SU-DHL-6 (cell line): ENCODE measurements at regions not wholly inside any gene's neighbourhood (a gene's known extent, or its start where the extent isn't known, plus 50 kb on each side); places are given as distances from the start of the nearest gene placed in this dataset.

Experiments
- CTCF ChIP-seq: fragments of 200-600 bp; sonication (generic); IDR thresholded peaks from one replicate; pipeline ENCODE4 v1.5.1; 2017; ENCODE audit warnings: antibody characterized with exemption, mild to moderate bottlenecking, low read length, moderate library complexity; ENCODE audit not compliant: insufficient read depth, poor library complexity, severe bottlenecking
- EZH2phosphoT487 ChIP-seq: fragments of 200-600 bp; sonication (generic), shearing (Covaris generic); conservative IDR thresholded peaks from 2 replicates; pipeline ENCODE4 v1.6.1; 2018; ENCODE audit warnings: mild to moderate bottlenecking, antibody characterized with exemption, low read length, moderate library complexity, mixed read lengths

DNA sequence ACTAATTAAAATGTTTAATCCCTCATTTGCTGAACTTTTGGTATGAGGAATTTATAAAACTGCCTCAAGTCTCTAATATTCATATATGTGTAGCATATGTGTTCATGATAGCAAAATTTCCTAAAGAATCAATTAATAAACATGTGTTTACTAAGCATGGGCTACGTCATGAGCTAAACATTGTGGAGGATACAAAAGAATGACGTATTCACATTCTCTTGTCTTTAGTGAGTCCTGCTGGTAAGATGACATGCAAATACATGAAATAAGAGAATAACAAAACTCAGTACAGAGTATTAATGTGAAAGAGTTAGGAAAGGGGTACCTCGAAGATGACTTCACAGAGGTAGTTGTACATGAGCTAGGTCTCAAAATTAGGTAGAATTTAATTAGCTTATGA is 121.9 kb upstream of the POF1B start:
- TF ChIP-seq CTCF (no peak), EZH2phosphoT487 (no peak)
